Uterus (tissue), 2 donors: ENCODE measurements at regions not wholly inside any gene's neighbourhood (a gene's known extent, or its start where the extent isn't known, plus 50 kb on each side); places are given as distances from the start of the nearest gene placed in this dataset.

Experiments used
- POLR2A ChIP-seq, 2 donors: fragments of 450-650 bp; IDR thresholded peaks; one replicate each; pipeline ENCODE4 v1.6.1; 2016; ENCODE audit warnings: antibody characterized with exemption in 2 of 2, mild to moderate bottlenecking in 1 of 2, moderate library complexity in 1 of 2
- TF ChIP-seq, protein P1 (sequence below), 4 experiments: fragments of 200-600 bp in 2 of 4; fragments of 450-650 bp in 2 of 4; sonication (generic) in 2 of 4; IDR thresholded peaks; one replicate each; pipeline ENCODE4 v1.5.1; 2016 to 2019; ENCODE audit warnings: antibody characterized with exemption in 4 of 4, mild to moderate bottlenecking in 2 of 4, moderate library complexity in 1 of 4

DNA sequence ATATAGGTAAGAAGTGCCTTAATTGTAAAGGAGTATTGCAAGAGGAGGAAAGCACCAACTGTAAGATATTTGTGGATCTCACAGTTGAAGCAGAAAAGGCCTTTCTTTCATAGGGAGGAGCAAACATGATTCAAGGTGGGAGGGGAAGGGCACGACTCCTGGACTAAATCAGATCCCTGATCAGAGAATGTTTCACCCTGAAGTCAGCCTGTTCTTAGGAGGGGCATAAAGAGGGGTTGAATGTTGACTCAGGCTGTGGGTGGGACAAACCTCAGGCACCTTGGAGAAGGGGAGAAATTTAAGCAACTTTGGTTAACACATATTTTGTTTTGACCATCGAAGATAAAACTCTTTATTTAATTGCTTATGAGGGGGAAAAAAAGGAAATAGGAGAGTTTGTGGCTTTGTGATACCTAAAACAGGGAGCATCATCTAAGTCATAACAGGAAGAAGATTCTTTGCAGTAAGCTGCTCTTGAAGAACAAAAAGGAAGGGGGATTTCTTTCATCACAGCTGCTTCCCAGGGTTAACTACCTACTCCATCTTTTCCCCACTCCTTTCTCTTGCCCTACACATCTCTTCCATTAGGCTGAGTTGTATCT, 158.6 kb upstream of the ZNF267 start:
- TF ChIP-seq, protein P1, sequence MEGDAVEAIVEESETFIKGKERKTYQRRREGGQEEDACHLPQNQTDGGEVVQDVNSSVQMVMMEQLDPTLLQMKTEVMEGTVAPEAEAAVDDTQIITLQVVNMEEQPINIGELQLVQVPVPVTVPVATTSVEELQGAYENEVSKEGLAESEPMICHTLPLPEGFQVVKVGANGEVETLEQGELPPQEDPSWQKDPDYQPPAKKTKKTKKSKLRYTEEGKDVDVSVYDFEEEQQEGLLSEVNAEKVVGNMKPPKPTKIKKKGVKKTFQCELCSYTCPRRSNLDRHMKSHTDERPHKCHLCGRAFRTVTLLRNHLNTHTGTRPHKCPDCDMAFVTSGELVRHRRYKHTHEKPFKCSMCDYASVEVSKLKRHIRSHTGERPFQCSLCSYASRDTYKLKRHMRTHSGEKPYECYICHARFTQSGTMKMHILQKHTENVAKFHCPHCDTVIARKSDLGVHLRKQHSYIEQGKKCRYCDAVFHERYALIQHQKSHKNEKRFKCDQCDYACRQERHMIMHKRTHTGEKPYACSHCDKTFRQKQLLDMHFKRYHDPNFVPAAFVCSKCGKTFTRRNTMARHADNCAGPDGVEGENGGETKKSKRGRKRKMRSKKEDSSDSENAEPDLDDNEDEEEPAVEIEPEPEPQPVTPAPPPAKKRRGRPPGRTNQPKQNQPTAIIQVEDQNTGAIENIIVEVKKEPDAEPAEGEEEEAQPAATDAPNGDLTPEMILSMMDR (IDR thresholded peaks at IDR 0.05) = no peak
- no peak for TF ChIP-seq POLR2A (IDR thresholded peaks at IDR 0.05)
